SK-N-DZ (cell line): ENCODE measurements at regions not wholly inside any gene's neighbourhood (a gene's known extent, or its start where the extent isn't known, plus 50 kb on each side); places are given as distances from the start of the nearest gene placed in this dataset.

Source experiments
- DNase-seq: peaks from one replicate; pipeline ENCODE4 v3.0.0-alpha.2; 2015; ENCODE audit warnings: low spot score

DNA sequence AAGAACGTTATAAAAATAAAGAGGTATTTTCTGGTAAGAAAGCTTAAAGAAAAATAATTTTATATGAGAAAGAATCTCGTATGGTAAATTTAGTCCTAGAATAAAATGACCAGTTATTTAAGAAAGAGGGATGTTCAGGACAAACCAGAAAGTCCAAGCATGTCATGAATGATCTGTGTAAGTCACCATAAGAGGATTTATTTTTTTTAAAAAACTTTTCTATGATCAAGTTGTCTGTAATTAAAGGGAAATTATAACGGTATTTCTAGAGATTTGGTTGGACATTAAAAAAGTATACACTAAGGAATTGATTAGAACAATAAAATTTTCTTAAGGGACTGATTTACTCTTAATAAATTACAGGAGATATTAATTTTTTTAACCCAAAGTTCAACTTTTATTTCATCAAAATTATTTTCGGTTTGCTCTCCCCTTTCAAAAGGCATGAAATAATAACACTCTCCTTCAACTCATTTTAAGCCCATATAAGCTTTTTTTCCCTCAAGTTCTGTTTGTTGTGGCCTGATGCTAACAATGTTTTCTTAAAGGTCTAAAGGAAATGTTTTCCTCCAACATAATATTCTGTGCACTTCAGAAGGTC lies 49.9 kb upstream of the CPSF6 start:
- DNase-seq, result no peak
